Gastroesophageal sphincter (tissue), 4 donors: ENCODE measurements at regions not wholly inside any gene's neighbourhood (a gene's known extent, or its start where the extent isn't known, plus 50 kb on each side); places are given as distances from the start of the nearest gene placed in this dataset.
"Not testable (repeated sequence)": the region's sequence is repeated elsewhere in the genome, so short reads cannot be mapped to it uniquely, and the experiment has no call there.

Source experiments
- ATAC-seq: fragments of 150-250 bp; one replicate; pipeline ENCODE4 v1.9.1; 2016; ENCODE audit warnings: mild to moderate bottlenecking, moderate library complexity
- H3K27ac ChIP-seq, 4 donors: fragments of 200-600 bp; sonication (generic) in 3 of 4; 1 replicate in 3 of 4; 2 replicates in 1 of 4; pipeline ENCODE4 v1.5.1; 2016 to 2019
- H3K27me3 ChIP-seq: fragments of 200-600 bp; sonication (generic); one replicate; pipeline ENCODE4 v1.5.1; 2019
- H3K36me3 ChIP-seq, 2 donors: fragments of 200-600 bp; sonication (generic); one replicate each; pipeline ENCODE4 v1.5.1; 2019; ENCODE audit warnings: control low read depth in 1 of 2
- H3K4me1 ChIP-seq, 3 donors: fragments of 200-600 bp; sonication (generic); 1 replicate in 2 of 3; 2 replicates in 1 of 3; pipeline ENCODE4 v1.5.1; 2016 to 2019; ENCODE audit warnings: control low read depth in 2 of 3
- H3K4me3 ChIP-seq, 2 donors: fragments of 200-600 bp; sonication (generic); one replicate each; pipeline ENCODE4 v1.5.1; 2019; ENCODE audit warnings: mild to moderate bottlenecking in 1 of 2, moderate library complexity in 1 of 2
- H3K9me3 ChIP-seq, 3 donors: fragments of 200-600 bp; sonication (generic); one replicate each; pipeline ENCODE4 v1.5.1; 2017 to 2019; ENCODE audit warnings: control low read depth in 2 of 3
- EP300 ChIP-seq: sonication (generic); formaldehyde crosslinking; IDR thresholded peaks from one replicate; pipeline ENCODE4 v1.6.1; 2017; ENCODE audit warnings: antibody characterized with exemption, mild to moderate bottlenecking
- POLR2A ChIP-seq, 2 donors: fragments of 450-650 bp; IDR thresholded peaks; one replicate each; pipeline ENCODE4 v1.6.1; 2017; ENCODE audit warnings: antibody characterized with exemption in 2 of 2, mild to moderate bottlenecking in 2 of 2, moderate library complexity in 1 of 2
- POLR2AphosphoS5 ChIP-seq: sonication (generic); formaldehyde crosslinking; IDR thresholded peaks from one replicate; pipeline ENCODE4 v1.6.1; 2017; ENCODE audit warnings: antibody characterized with exemption
- WGBS, 2 donors: methylation state at CpG; one replicate each; pipeline ENCODE4 v1.1.5; 2018; ENCODE audit warnings: low coverage in 1 of 2; 5-methylcytosine and 5-hydroxymethylcytosine counted together
- TF ChIP-seq, protein P1 (sequence below), 4 experiments: fragments of 200-600 bp in 2 of 4; fragments of 450-650 bp in 2 of 4; sonication (generic) in 1 of 4; IDR thresholded peaks; one replicate each; pipeline ENCODE4 v1.5.1; 2017 to 2019; ENCODE audit warnings: antibody characterized with exemption in 4 of 4, mild to moderate bottlenecking in 2 of 4, moderate library complexity in 2 of 4

DNA sequence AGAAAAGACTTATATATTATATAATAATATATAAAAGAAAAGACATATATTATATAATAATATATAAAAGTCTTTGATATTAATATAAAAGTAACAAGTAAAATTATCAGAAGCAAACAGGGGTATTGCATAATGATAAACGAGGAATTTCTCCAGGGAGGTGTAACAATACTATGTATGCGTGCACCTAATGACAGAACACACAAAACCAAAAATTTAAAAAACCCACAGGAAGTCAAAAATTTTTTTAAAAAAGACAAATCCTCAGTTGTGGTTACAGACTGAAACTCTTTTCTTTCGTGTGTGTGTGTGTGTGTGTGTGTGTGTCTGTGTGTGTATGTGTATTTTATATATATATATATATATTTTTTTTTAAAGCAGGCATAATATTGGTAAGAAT, 279.2 kb upstream of the DPP6 start:
- no peak for ATAC-seq
- Histone ChIP-seq H3K4me1 (no peaks in the 10 kb centered on the region), H3K27me3 (no peaks in the 10 kb centered on the region), H3K36me3 (no peaks in the 10 kb centered on the region), H3K9me3 (no peaks in the 10 kb centered on the region), H3K27ac (no peak overlapping the region), H3K4me3 (no peak overlapping the region)
- TF ChIP-seq, protein P1, sequence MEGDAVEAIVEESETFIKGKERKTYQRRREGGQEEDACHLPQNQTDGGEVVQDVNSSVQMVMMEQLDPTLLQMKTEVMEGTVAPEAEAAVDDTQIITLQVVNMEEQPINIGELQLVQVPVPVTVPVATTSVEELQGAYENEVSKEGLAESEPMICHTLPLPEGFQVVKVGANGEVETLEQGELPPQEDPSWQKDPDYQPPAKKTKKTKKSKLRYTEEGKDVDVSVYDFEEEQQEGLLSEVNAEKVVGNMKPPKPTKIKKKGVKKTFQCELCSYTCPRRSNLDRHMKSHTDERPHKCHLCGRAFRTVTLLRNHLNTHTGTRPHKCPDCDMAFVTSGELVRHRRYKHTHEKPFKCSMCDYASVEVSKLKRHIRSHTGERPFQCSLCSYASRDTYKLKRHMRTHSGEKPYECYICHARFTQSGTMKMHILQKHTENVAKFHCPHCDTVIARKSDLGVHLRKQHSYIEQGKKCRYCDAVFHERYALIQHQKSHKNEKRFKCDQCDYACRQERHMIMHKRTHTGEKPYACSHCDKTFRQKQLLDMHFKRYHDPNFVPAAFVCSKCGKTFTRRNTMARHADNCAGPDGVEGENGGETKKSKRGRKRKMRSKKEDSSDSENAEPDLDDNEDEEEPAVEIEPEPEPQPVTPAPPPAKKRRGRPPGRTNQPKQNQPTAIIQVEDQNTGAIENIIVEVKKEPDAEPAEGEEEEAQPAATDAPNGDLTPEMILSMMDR (IDR thresholded peaks at IDR 0.05), result no peak
- TF ChIP-seq EP300 (no peak), POLR2A (IDR thresholded peaks at IDR 0.05) (no peak), POLR2AphosphoS5 (no peak)
- WGBS, 2 donors, result 72 to 79% methylated on average over 2 to 3 of the region's 3 CpGs

- not testable (repeated sequence) for H3K4me1 ChIP-seq, ATAC-seq, H3K4me3 ChIP-seq, H3K9me3 ChIP-seq, H3K27me3 ChIP-seq, H3K36me3 ChIP-seq, H3K27ac ChIP-seq
Observed at GRCh38 chr7:153776940-153777339, 275.3 kb upstream of the DPP6 start.

GRCh38 chr7:153797363-153797762, 254.8 kb upstream of the DPP6 start:
- not testable (repeated sequence) for H3K27ac ChIP-seq, H3K4me3 ChIP-seq, H3K9me3 ChIP-seq, H3K36me3 ChIP-seq, H3K27me3 ChIP-seq, H3K4me1 ChIP-seq
- peak; percentile 55 for ATAC-seq

DNA sequence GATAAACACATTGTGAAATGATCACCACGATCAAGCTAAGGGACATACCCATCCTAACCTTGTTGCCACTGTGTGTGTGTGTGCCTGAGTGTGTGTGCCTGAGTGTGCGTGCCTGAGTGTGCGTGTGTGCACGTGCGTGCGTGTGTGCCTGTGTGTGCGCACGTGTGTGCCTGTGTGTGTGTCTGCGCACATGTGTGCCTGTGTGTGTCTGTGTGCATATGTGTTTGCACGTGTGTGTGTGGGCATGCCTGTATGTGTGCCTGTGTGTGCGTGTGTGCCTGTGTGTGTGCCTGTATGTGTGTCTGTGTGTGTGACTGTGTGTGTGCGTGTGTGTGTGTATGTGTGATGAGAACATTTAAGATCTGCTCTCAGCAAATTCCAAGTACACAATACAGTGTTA, 244.1 kb upstream of the DPP6 start:
- TF ChIP-seq, protein P1 (IDR thresholded peaks at IDR 0.05), result no peak
- TF ChIP-seq POLR2AphosphoS5, result no peak
- TF ChIP-seq POLR2A (IDR thresholded peaks at IDR 0.05), result no peak
- TF ChIP-seq EP300, result no peak
- H3K4me1 ChIP-seq, result no peaks in the 10 kb centered on the region
- 80 to 89% methylated on average over 1 to 3 of the region's 12 CpGs for WGBS, 2 donors
- no peak for ATAC-seq
- H3K9me3 ChIP-seq, result no peaks in the 10 kb centered on the region
- H3K27ac ChIP-seq, result no peak overlapping the region
- H3K36me3 ChIP-seq, result no peaks in the 10 kb centered on the region
- H3K4me3 ChIP-seq, result no peak overlapping the region
- H3K27me3 ChIP-seq, result no peaks in the 10 kb centered on the region

DNA sequence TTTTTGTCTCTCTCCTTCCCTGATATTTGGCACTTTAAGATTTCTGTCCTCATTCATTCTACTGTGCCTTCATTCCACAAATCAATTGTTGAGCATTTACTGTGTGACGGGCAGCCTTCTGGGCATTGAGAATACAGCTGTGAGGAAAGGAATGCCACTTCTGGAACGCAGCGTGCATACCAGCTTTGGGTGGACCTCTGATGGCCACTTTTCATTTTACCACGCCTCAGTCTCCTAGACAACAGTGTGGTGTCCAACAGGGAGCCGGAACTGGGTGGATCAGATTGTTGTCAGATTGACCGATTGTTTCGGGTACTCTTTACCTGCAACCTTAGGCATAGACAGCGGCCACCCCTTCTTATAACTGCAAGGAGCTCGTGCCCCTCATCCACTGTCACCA, 222.7 kb upstream of the DPP6 start:
- Histone ChIP-seq H3K27ac (no peak overlapping the region), H3K27me3 (no peaks in the 10 kb centered on the region), H3K9me3 (no peaks in the 10 kb centered on the region), H3K36me3 (no peaks in the 10 kb centered on the region), H3K4me3 (no peak overlapping the region), H3K4me1 (peaks cover 0 to 2% (median 0%) of the 10 kb centered on the region in 3 donors)
- 70 to 88% methylated on average over 2 to 6 of the region's 9 CpGs for WGBS, 2 donors
- no peak for TF ChIP-seq POLR2A (IDR thresholded peaks at IDR 0.05)
- TF ChIP-seq POLR2AphosphoS5, result no peak
- TF ChIP-seq, protein P1 (IDR thresholded peaks at IDR 0.05), result no peak
- TF ChIP-seq EP300, result no peak
- no peak for ATAC-seq

DNA sequence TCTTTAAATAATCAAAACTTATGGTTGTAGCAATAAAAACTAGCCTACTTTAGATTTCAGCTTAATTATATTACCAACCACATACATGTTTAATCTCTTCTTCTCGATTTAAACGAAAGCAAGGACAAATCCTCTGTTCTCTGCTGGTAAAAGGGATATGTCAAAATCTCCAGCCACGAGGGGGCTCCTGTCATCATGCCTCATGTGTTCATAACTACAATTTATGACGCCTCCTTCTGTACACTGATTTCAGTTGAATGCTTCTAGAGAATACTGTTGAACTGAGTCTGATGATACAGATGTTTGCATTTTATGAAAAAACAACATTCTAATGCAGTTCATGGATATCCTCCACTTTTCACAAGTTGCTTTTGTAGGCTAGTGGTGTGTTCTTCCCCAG, 220.0 kb upstream of the DPP6 start:
- H3K4me1 ChIP-seq, result peaks cover 0 to 19% (median 0%) of the 10 kb centered on the region in 3 donors
- WGBS, 2 donors, result 59 to 71% methylated on average over 4 of the region's 4 CpGs
- TF ChIP-seq, protein P1 (IDR thresholded peaks at IDR 0.05), result no peak
- TF ChIP-seq POLR2A (IDR thresholded peaks at IDR 0.05), result no peak
- no peak for TF ChIP-seq EP300
- no peak for TF ChIP-seq POLR2AphosphoS5
- ATAC-seq, result no peak
- H3K4me3 ChIP-seq, result no peak overlapping the region
- H3K36me3 ChIP-seq, result no peaks in the 10 kb centered on the region
- no peak overlapping the region for H3K27ac ChIP-seq
- H3K9me3 ChIP-seq, result no peaks in the 10 kb centered on the region
- no peaks in the 10 kb centered on the region for H3K27me3 ChIP-seq
